Astrocyte (in vitro differentiated cells and primary cell): ENCODE measurements at regions not wholly inside any gene's neighbourhood (a gene's known extent, or its start where the extent isn't known, plus 50 kb on each side); places are given as distances from the start of the nearest gene placed in this dataset.

Experiments used
- EZH2 ChIP-seq: IDR thresholded peaks from 2 replicates; pipeline ENCODE4 v1.6.1; 2012; ENCODE audit warnings: mild to moderate bottlenecking, low read length, inconsistent platforms; ENCODE audit not compliant: insufficient read depth
- TF ChIP-seq, protein P1 (sequence below): IDR thresholded peaks from 2 replicates; pipeline ENCODE4 v1.5.1; 2011; ENCODE audit warnings: low read depth, mild to moderate bottlenecking, inconsistent platforms, low read length, moderate library complexity; ENCODE audit not compliant: insufficient read depth

DNA sequence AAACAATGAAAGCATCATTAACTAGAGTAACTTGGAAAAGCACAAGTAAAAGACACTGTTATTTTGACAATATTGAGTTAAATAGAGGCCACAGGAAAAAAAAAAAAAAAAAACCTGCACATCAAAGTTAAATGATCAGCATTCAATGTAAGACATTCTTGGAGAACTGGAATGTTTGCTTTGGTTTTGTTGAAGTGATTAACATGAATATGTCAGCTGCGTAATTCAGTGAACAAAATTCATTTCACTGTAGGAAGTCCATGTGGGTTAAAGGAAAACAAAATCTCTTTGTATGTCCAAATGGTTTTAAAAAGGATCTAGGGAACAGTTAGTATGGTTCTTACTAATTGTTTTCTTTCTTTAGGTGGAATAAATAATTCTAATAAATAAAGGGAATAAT, 252.8 kb upstream of the CNTN6 start:
- TF ChIP-seq, protein P1, sequence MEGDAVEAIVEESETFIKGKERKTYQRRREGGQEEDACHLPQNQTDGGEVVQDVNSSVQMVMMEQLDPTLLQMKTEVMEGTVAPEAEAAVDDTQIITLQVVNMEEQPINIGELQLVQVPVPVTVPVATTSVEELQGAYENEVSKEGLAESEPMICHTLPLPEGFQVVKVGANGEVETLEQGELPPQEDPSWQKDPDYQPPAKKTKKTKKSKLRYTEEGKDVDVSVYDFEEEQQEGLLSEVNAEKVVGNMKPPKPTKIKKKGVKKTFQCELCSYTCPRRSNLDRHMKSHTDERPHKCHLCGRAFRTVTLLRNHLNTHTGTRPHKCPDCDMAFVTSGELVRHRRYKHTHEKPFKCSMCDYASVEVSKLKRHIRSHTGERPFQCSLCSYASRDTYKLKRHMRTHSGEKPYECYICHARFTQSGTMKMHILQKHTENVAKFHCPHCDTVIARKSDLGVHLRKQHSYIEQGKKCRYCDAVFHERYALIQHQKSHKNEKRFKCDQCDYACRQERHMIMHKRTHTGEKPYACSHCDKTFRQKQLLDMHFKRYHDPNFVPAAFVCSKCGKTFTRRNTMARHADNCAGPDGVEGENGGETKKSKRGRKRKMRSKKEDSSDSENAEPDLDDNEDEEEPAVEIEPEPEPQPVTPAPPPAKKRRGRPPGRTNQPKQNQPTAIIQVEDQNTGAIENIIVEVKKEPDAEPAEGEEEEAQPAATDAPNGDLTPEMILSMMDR: no peak
- no peak for TF ChIP-seq EZH2
